Astrocyte (in vitro differentiated cells and primary cell): ENCODE measurements at regions not wholly inside any gene's neighbourhood (a gene's known extent, or its start where the extent isn't known, plus 50 kb on each side); places are given as distances from the start of the nearest gene placed in this dataset.
"Not testable (repeated sequence)": the region's sequence is repeated elsewhere in the genome, so short reads cannot be mapped to it uniquely, and the experiment has no call there.

Experiments used
- DNase-seq: peaks from one replicate; pipeline ENCODE4 v3.0.0-alpha.2; 2010; ENCODE audit warnings: low read depth
- FAIRE-seq: peaks from 2 replicates; lab custom pipeline; 2011; peaks lifted over from hg19 to GRCh38; lab: Jason Lieb, UNC
- H2AFZ ChIP-seq: 2 replicates; pipeline ENCODE4 v1.6.0; 2012; ENCODE audit warnings: low read depth, low read length, inconsistent platforms
- H3K27ac ChIP-seq: 2 replicates; pipeline ENCODE4 v1.5.1; 2011; ENCODE audit warnings: low read depth, low read length, inconsistent platforms
- H3K27me3 ChIP-seq: 2 replicates; pipeline ENCODE4 v1.6.0; 2011; ENCODE audit warnings: low read length, inconsistent platforms; ENCODE audit not compliant: insufficient read depth
- H3K36me3 ChIP-seq: 2 replicates; pipeline ENCODE4 v1.5.1; 2011; ENCODE audit warnings: low read length, inconsistent platforms; ENCODE audit not compliant: insufficient read depth
- H3K4me1 ChIP-seq: 2 replicates; pipeline ENCODE4 v1.5.1; 2011; ENCODE audit warnings: low read length, inconsistent platforms; ENCODE audit not compliant: insufficient read depth
- H3K4me2 ChIP-seq: 2 replicates; pipeline ENCODE4 v1.6.0; 2012; ENCODE audit warnings: low read length, inconsistent platforms
- H3K4me3 ChIP-seq: 2 replicates; pipeline ENCODE4 v1.5.1; 2011; ENCODE audit warnings: low read depth, mild to moderate bottlenecking, low read length, inconsistent platforms; ENCODE audit not compliant: insufficient read depth
- H3K79me2 ChIP-seq: 2 replicates; pipeline ENCODE4 v1.6.0; 2012; ENCODE audit warnings: mild to moderate bottlenecking, low read length, inconsistent platforms; ENCODE audit not compliant: insufficient read depth
- H3K9ac ChIP-seq: 2 replicates; pipeline ENCODE4 v1.6.0; 2012; ENCODE audit warnings: mild to moderate bottlenecking, low read length, inconsistent platforms
- H3K9me3 ChIP-seq: 2 replicates; pipeline ENCODE4 v1.5.1; 2012; ENCODE audit warnings: low read depth, mild to moderate bottlenecking, low read length, inconsistent platforms; ENCODE audit not compliant: insufficient read depth
- H4K20me1 ChIP-seq: 2 replicates; pipeline ENCODE4 v1.6.0; 2012; ENCODE audit warnings: low read length, inconsistent platforms; ENCODE audit not compliant: insufficient read depth
- H3K27ac Mint-ChIP-seq: one replicate; pipeline ENCODE4 v1.8.0; 2021; ENCODE audit warnings: mild to moderate bottlenecking, mixed read lengths; ENCODE audit not compliant: unreplicated experiment
- H3K27me3 Mint-ChIP-seq: one replicate; pipeline ENCODE4 v1.8.0; 2021; ENCODE audit warnings: low read depth, mixed read lengths; ENCODE audit not compliant: unreplicated experiment
- H3K36me3 Mint-ChIP-seq: one replicate; pipeline ENCODE4 v1.8.0; 2021; ENCODE audit warnings: low read depth, mixed read lengths; ENCODE audit not compliant: unreplicated experiment
- H3K4me1 Mint-ChIP-seq: one replicate; pipeline ENCODE4 v1.8.0; 2021; ENCODE audit warnings: low read depth, mixed read lengths; ENCODE audit not compliant: unreplicated experiment
- H3K4me3 Mint-ChIP-seq: one replicate; pipeline ENCODE4 v1.8.0; 2021; ENCODE audit warnings: mild to moderate bottlenecking, moderate library complexity, mixed read lengths; ENCODE audit not compliant: unreplicated experiment
- H3K9me3 Mint-ChIP-seq: one replicate; pipeline ENCODE4 v1.8.0; 2021; ENCODE audit warnings: mild to moderate bottlenecking, mixed read lengths; ENCODE audit not compliant: unreplicated experiment
- EZH2 ChIP-seq: IDR thresholded peaks from 2 replicates; pipeline ENCODE4 v1.6.1; 2012; ENCODE audit warnings: mild to moderate bottlenecking, low read length, inconsistent platforms; ENCODE audit not compliant: insufficient read depth
- TF ChIP-seq, protein P1 (sequence below): IDR thresholded peaks from 2 replicates; pipeline ENCODE4 v1.5.1; 2011; ENCODE audit warnings: low read depth, mild to moderate bottlenecking, inconsistent platforms, low read length, moderate library complexity; ENCODE audit not compliant: insufficient read depth

DNA sequence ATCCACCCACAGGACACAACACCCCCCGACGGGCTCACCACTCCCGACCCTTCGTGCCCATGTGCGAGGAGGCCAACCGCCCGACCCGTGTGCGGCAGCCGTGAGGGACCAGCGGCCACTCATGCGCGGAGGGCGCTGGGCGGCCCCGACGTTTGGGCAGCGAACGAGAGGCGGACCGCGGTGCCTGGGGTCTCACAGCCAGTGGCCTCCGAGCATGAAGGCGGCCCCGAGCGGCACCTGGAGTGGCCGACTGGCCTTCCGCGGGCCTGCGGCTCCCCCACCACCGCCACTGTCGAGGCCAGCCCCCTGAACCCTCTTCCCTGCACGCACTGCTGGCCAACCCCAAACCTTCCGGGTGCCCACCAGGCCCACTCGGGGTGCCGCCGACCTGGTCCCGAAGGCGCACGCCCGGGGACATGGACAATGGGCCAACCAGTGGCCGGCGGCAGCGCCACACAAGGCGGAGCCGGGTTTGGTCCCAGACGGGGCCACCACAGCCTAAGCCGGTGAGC, 4274.9 kb upstream of the OR11H1 start:
- Mint-ChIP-seq H3K27me3 (no peaks in the 10 kb centered on the region), H3K36me3 (no peaks in the 10 kb centered on the region), H3K4me3 (no peak overlapping the region), H3K9me3 (no peaks in the 10 kb centered on the region), H3K4me1 (no peaks in the 10 kb centered on the region), H3K27ac (no peak overlapping the region)
- FAIRE-seq (no peak), DNase-seq (no peak)
- no peak overlapping the region for H3K9ac ChIP-seq
- no peaks in the 10 kb centered on the region for H3K4me1 ChIP-seq
- no peak overlapping the region for H3K4me2 ChIP-seq
- no peak overlapping the region for H3K4me3 ChIP-seq
- H3K27ac ChIP-seq = no peak overlapping the region
- H2AFZ ChIP-seq = no peak overlapping the region
- H4K20me1 ChIP-seq = no peaks in the 10 kb centered on the region
- H3K36me3 ChIP-seq = no peaks in the 10 kb centered on the region
- no peaks in the 10 kb centered on the region for H3K9me3 ChIP-seq
- TF ChIP-seq EZH2 = no peak
- TF ChIP-seq, protein P1, sequence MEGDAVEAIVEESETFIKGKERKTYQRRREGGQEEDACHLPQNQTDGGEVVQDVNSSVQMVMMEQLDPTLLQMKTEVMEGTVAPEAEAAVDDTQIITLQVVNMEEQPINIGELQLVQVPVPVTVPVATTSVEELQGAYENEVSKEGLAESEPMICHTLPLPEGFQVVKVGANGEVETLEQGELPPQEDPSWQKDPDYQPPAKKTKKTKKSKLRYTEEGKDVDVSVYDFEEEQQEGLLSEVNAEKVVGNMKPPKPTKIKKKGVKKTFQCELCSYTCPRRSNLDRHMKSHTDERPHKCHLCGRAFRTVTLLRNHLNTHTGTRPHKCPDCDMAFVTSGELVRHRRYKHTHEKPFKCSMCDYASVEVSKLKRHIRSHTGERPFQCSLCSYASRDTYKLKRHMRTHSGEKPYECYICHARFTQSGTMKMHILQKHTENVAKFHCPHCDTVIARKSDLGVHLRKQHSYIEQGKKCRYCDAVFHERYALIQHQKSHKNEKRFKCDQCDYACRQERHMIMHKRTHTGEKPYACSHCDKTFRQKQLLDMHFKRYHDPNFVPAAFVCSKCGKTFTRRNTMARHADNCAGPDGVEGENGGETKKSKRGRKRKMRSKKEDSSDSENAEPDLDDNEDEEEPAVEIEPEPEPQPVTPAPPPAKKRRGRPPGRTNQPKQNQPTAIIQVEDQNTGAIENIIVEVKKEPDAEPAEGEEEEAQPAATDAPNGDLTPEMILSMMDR = no peak
- no peaks in the 10 kb centered on the region for H3K79me2 ChIP-seq
- H3K27me3 ChIP-seq = no peaks in the 10 kb centered on the region

DNA sequence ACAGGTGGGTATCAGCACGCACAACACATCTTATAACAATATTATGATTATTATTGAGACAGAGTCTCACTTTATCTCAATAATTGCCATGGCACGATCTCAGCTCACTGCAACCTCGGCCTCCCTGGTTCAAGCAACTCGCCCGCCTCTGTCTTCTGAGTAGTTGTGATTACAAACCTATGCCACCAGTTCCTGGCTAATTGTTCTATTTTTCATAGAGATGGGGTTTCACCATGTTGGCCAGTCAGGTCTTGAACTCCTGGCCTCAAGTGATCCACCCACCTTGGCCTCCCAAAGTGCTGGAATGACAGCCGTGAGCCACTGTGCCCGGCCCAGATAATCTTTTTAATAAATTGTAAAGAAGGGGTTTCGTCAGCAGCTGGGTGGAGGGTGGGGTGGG, 4257.0 kb upstream of the OR11H1 start:
- H3K4me1 Mint-ChIP-seq, H3K9me3 Mint-ChIP-seq, H3K4me3 ChIP-seq, H2AFZ ChIP-seq, FAIRE-seq, H3K36me3 Mint-ChIP-seq, H3K27me3 ChIP-seq, H3K27ac Mint-ChIP-seq, H3K79me2 ChIP-seq, H3K4me1 ChIP-seq, H3K27ac ChIP-seq, H3K27me3 Mint-ChIP-seq, H4K20me1 ChIP-seq, H3K4me3 Mint-ChIP-seq, DNase-seq, H3K36me3 ChIP-seq, H3K4me2 ChIP-seq, H3K9ac ChIP-seq, H3K9me3 ChIP-seq: not testable (repeated sequence)

DNA sequence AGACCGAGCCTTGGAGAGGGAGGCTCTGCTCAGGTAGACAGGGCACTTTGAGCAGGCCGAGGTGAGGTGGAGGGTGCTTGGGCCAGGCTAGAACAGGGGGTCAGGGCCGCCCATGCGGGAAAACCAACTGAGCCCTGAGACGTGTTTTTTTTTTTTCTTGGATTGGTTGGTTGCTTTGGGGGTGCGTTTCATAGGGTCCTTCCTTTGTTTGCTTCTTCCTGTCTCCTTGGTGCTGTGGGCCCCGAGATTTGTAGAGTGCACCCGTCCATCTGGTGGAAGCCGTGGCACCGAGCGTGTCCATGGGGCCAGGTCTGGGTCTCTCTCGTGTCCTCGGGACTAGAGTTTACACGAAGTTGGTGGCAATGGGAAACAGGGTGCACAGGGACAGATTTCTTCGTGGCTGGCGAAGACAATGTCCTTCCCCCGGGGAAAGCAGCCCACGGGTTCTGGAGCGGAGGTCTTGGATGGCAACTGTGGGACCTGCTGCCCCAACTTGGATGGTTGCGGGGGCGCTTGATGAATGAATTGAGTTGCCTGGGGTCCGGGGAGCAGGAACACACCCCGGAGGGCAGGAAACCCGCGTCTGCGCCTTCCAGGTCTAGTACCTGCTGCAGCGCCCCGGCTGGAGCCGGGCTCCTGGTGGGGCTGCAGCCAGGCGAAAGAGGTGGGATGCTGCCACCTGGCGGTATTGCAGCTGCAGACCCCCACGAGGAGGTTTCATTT, 4242.7 kb upstream of the OR11H1 start:
- H3K4me3 Mint-ChIP-seq, H3K27me3 ChIP-seq: not testable (repeated sequence)

DNA sequence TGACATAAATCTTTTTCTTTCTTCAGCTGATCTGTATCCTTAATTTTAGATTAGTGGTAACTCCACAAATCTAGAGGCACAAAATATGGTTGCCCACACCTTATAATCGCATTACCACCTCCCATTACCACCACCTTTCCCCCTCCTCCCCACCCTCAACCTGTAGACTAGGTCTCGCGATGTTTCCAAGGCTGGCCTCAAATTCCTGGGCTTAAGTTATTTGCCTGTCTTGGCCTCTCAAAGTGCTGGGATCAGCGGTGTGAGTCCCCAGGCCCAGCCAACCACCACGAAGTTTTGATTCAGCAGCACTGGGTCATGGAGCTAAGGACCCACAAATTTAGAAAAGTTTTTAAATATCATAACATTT, 4242.2 kb upstream of the OR11H1 start:
- FAIRE-seq, H3K4me1 ChIP-seq, H3K36me3 ChIP-seq, DNase-seq, H3K27ac ChIP-seq, H3K27ac Mint-ChIP-seq, H3K9ac ChIP-seq, H3K36me3 Mint-ChIP-seq, H3K4me3 ChIP-seq, H3K4me3 Mint-ChIP-seq, H3K4me1 Mint-ChIP-seq, H2AFZ ChIP-seq, H3K4me2 ChIP-seq, H3K79me2 ChIP-seq, H3K9me3 ChIP-seq, H4K20me1 ChIP-seq, H3K27me3 Mint-ChIP-seq, H3K27me3 ChIP-seq: not testable (repeated sequence)
- H3K9me3 Mint-ChIP-seq = peaks cover 22% of the 10 kb centered on the region

More for the DNA sequence above, 4242.7 kb upstream of the OR11H1 start:
- not testable (repeated sequence) for FAIRE-seq, H3K4me3 ChIP-seq, H3K4me2 ChIP-seq, H3K36me3 Mint-ChIP-seq, H3K9ac ChIP-seq, DNase-seq, H3K36me3 ChIP-seq, H3K27ac Mint-ChIP-seq, H2AFZ ChIP-seq, H4K20me1 ChIP-seq, H3K4me1 ChIP-seq, H3K27me3 Mint-ChIP-seq, H3K9me3 ChIP-seq, H3K4me1 Mint-ChIP-seq, H3K27ac ChIP-seq, H3K79me2 ChIP-seq
- peaks cover 20% of the 10 kb centered on the region for H3K9me3 Mint-ChIP-seq

DNA sequence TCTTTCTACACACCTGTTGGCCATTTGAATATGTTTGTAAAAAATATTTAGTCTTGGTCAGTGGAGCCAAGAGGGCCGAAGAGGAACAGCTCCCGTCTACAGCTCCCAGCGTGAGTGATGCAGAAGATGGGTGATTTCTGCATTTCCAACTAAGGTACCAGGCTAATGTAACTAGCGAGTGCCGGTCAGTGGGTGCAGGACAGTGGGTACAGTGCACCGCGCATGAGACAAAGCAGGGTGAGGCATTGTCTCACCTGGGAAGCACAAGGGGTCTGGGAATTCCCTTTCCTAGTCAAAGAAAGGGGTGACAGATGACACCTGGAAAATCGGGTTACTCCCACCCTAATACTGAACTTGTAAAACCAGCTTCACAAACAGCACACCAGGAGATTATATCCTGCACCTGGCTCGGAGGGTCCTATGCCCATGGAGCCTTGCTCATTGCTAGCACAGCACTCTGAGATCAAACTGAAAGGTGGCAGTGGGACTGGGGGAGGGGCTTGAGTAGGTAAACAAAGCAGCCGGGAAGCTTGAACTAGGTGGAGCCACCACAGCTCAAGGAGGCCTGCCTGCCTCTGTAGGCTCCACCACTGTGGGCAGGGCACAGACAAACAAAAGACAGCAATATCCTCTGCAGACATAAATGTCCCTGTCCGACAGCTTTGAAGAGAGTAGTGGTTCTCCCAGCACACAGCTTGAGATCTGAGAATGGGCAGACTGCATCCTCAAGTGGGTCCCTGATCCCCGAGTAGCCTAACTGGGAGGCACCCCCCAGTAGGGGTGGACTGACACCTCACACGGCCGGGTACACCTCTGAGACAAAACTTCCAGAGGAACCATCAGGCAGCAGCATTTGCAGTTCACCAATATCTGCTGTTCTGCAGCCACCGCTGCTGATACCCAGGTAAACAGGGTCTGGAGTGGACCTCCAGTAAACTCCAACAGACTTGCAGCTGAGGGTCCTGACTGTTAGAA, 4239.5 kb upstream of the OR11H1 start:
- not testable (repeated sequence) for H3K36me3 Mint-ChIP-seq, H3K9me3 ChIP-seq, H3K36me3 ChIP-seq, H3K27ac ChIP-seq, H3K9ac ChIP-seq, H3K27me3 ChIP-seq, H3K4me1 Mint-ChIP-seq, H3K4me3 ChIP-seq, H3K27ac Mint-ChIP-seq, H3K4me3 Mint-ChIP-seq, H4K20me1 ChIP-seq, H3K4me1 ChIP-seq, FAIRE-seq, H3K27me3 Mint-ChIP-seq, H2AFZ ChIP-seq, DNase-seq, H3K4me2 ChIP-seq, H3K79me2 ChIP-seq
- H3K9me3 Mint-ChIP-seq = peaks cover 32% of the 10 kb centered on the region
